ENCODE measurements at regions not wholly inside any gene's neighbourhood (a gene's known extent, or its start where the extent isn't known, plus 50 kb on each side); places are given as distances from the start of the nearest gene placed in this dataset.

GRCh38 chr5:67999391-67999790 is 216.2 kb upstream of the PIK3R1 start:
- ATAC-seq (ENCODE audit: poor library complexity) (no peak), DNase-seq (no peak)
- Mint-ChIP-seq H3K9me3 (no peaks in the 10 kb centered on the region), H3K27ac (no peak overlapping the region), H3K4me1 (ENCODE audit: low read depth) (no peaks in the 10 kb centered on the region), H3K4me3 (no peak overlapping the region), H3K27me3 (no peaks in the 10 kb centered on the region), H3K36me3 (ENCODE audit: low read depth) (no peaks in the 10 kb centered on the region)
- ChIA-PET CTCF (no interaction called here), POLR2A (no interaction called here)
- H3K4me3 ChIP-seq (ENCODE audit: low read length): no peak overlapping the region
- no peaks in the 10 kb centered on the region for H3K4me1 ChIP-seq (ENCODE audit: insufficient read depth, low read length)
- H3K27ac ChIP-seq (ENCODE audit: low read depth in 1 of 2, low read length in 2 of 2): no peak overlapping the region
- intact Hi-C loops (cut with DNase I, micrococcal nuclease): no loop called here
- H3K9me3 ChIP-seq (ENCODE audit: control insufficient read depth in 1 of 2, insufficient read depth in 1 of 2, low read length in 2 of 2): no peaks in the 10 kb centered on the region
- H3K36me3 ChIP-seq (ENCODE audit: insufficient read depth, low read length): no peaks in the 10 kb centered on the region
- H3K27me3 ChIP-seq (ENCODE audit: control insufficient read depth in 1 of 2, insufficient read depth in 2 of 2, low read length in 2 of 2): no peaks in the 10 kb centered on the region
- TF ChIP-seq, protein P1, sequence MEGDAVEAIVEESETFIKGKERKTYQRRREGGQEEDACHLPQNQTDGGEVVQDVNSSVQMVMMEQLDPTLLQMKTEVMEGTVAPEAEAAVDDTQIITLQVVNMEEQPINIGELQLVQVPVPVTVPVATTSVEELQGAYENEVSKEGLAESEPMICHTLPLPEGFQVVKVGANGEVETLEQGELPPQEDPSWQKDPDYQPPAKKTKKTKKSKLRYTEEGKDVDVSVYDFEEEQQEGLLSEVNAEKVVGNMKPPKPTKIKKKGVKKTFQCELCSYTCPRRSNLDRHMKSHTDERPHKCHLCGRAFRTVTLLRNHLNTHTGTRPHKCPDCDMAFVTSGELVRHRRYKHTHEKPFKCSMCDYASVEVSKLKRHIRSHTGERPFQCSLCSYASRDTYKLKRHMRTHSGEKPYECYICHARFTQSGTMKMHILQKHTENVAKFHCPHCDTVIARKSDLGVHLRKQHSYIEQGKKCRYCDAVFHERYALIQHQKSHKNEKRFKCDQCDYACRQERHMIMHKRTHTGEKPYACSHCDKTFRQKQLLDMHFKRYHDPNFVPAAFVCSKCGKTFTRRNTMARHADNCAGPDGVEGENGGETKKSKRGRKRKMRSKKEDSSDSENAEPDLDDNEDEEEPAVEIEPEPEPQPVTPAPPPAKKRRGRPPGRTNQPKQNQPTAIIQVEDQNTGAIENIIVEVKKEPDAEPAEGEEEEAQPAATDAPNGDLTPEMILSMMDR (IDR thresholded peaks at IDR 0.05): no peak

GRCh38 chr5:67998709-67999261 is 216.8 kb upstream of the PIK3R1 start:
- Mint-ChIP-seq H3K4me1 (ENCODE audit: low read depth) (no peaks in the 10 kb centered on the region), H3K9me3 (no peaks in the 10 kb centered on the region), H3K36me3 (ENCODE audit: low read depth) (no peaks in the 10 kb centered on the region), H3K27me3 (no peaks in the 10 kb centered on the region), H3K4me3 (no peak overlapping the region), H3K27ac (no peak overlapping the region)
- intact Hi-C loops (cut with DNase I, micrococcal nuclease): no loop called here
- DNase-seq (peak in 2 of 14 experiments; percentile 66 to 80), ATAC-seq (ENCODE audit: poor library complexity) (no peak)
- ChIA-PET POLR2A (no interaction called here), CTCF (no interaction called here)
- TF ChIP-seq, protein P1 (IDR thresholded peaks at IDR 0.05): no peak
- H3K4me3 ChIP-seq (ENCODE audit: low read length): no peak overlapping the region
- H3K27me3 ChIP-seq (ENCODE audit: control insufficient read depth in 1 of 2, insufficient read depth in 2 of 2, low read length in 2 of 2): no peaks in the 10 kb centered on the region
- H3K4me1 ChIP-seq (ENCODE audit: insufficient read depth, low read length): no peaks in the 10 kb centered on the region
- no peak overlapping the region for H3K27ac ChIP-seq (ENCODE audit: low read depth in 1 of 2, low read length in 2 of 2)
- H3K36me3 ChIP-seq (ENCODE audit: insufficient read depth, low read length): no peaks in the 10 kb centered on the region
- no peaks in the 10 kb centered on the region for H3K9me3 ChIP-seq (ENCODE audit: control insufficient read depth in 1 of 2, insufficient read depth in 1 of 2, low read length in 2 of 2)

DNA sequence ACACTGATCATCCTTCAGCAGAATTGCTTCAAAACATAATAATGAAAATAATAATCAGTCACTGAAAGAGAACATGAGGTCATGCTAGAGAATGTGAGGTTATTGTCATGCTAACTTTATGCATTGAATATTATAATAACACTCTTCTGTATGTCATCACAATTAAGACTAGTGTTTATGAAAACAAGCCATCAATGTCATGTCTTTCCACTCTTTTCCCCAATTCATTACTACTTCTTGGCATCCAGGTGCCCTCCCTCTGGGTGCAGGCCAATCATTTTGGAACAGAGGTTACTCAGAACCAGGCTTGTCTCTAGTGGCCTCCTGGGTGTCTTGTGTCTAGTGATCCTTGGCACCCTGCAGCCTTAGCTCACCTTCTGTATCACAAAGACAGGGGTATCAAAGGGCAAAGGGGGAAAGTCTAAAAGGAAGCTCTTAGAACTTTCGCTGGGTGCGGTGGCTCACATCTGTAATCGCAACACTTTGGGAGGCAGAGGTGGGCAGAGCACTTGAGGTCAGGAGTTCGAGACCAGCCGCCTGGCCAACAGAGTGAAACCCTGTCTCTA is 217.6 kb upstream of the PIK3R1 start:
- Histone ChIP-seq H3K4me1 (ENCODE audit: insufficient read depth, low read length) (no peaks in the 10 kb centered on the region), H3K4me3 (ENCODE audit: low read length) (no peak overlapping the region), H3K36me3 (ENCODE audit: insufficient read depth, low read length) (no peaks in the 10 kb centered on the region), H3K27ac (ENCODE audit: low read depth in 1 of 2, low read length in 2 of 2) (no peak overlapping the region), H3K27me3 (ENCODE audit: control insufficient read depth in 1 of 2, insufficient read depth in 2 of 2, low read length in 2 of 2) (no peaks in the 10 kb centered on the region), H3K9me3 (ENCODE audit: control insufficient read depth in 1 of 2, insufficient read depth in 1 of 2, low read length in 2 of 2) (no peaks in the 10 kb centered on the region)
- Mint-ChIP-seq H3K27me3 (no peaks in the 10 kb centered on the region), H3K4me1 (ENCODE audit: low read depth) (no peaks in the 10 kb centered on the region), H3K36me3 (ENCODE audit: low read depth) (no peaks in the 10 kb centered on the region), H3K9me3 (no peaks in the 10 kb centered on the region), H3K4me3 (no peak overlapping the region), H3K27ac (no peak overlapping the region)
- ChIA-PET CTCF (no interaction called here), POLR2A (no interaction called here)
- DNase-seq (no peak), ATAC-seq (ENCODE audit: poor library complexity) (no peak)
- TF ChIP-seq, protein P1 (IDR thresholded peaks at IDR 0.05): no peak
- intact Hi-C loops (cut with DNase I, micrococcal nuclease): no loop called here

All from CD4-positive, alpha-beta T cell (primary cell).